GM23338 (cell line): ENCODE measurements at regions not wholly inside any gene's neighbourhood (a gene's known extent, or its start where the extent isn't known, plus 50 kb on each side); places are given as distances from the start of the nearest gene placed in this dataset.

ENCODE experiments used
- CREB1 ChIP-seq: fragments of 250-450 bp; sonication (Bioruptor Pico); IDR thresholded peaks from 2 replicates; pipeline ENCODE4 v1.5.0; 2020; ENCODE audit warnings: low read depth, mild to moderate bottlenecking, moderate library complexity
- CTCF ChIP-seq, 2 experiments: fragments of 200-600 bp in 1 of 2; sonication (generic) in 1 of 2; conservative IDR thresholded peaks; 2 replicates each; pipeline versions ENCODE4 v1.5.1 to v1.6.1; 2016 to 2017; ENCODE audit warnings: antibody characterized with exemption in 2 of 2, low read depth in 2 of 2, mild to moderate bottlenecking in 2 of 2, moderate library complexity in 1 of 2
- ETS1 ChIP-seq: IDR thresholded peaks from 2 replicates; pipeline ENCODE4 v1.6.1; 2016; ENCODE audit warnings: antibody characterized with exemption
- EZH2 ChIP-seq: fragments of 200-600 bp; sonication (generic); IDR thresholded peaks from one replicate; pipeline ENCODE4 v1.8.0; 2017; ENCODE audit warnings: antibody characterized with exemption, mild to moderate bottlenecking, low read depth; ENCODE audit not compliant: unreplicated experiment
- EZH2phosphoT487 ChIP-seq: fragments of 200-600 bp; sonication (generic); IDR thresholded peaks from one replicate; pipeline ENCODE4 v1.8.1; 2018; ENCODE audit warnings: antibody characterized with exemption; ENCODE audit not compliant: unreplicated experiment
- JUNB ChIP-seq: IDR thresholded peaks from one replicate; pipeline ENCODE4 v1.6.1; 2016; ENCODE audit warnings: antibody characterized with exemption; ENCODE audit not compliant: unreplicated experiment
- NANOG ChIP-seq: IDR thresholded peaks from 2 replicates; pipeline ENCODE4 v1.6.1; 2016; ENCODE audit warnings: antibody characterized with exemption, borderline replicate concordance
- POLR2AphosphoS5 ChIP-seq: IDR thresholded peaks from 2 replicates; pipeline ENCODE4 v1.6.1; 2016; ENCODE audit warnings: antibody characterized with exemption, low read depth
- REST ChIP-seq: IDR thresholded peaks from one replicate; pipeline ENCODE4 v1.6.1; 2018; ENCODE audit warnings: antibody characterized with exemption; ENCODE audit not compliant: unreplicated experiment
- STAT1 ChIP-seq: IDR thresholded peaks from one replicate; pipeline ENCODE4 v1.6.1; 2016; ENCODE audit warnings: antibody characterized with exemption; ENCODE audit not compliant: unreplicated experiment
- ZNF114 ChIP-seq: fragments of 250-450 bp; sonication (Bioruptor Pico); IDR thresholded peaks from 2 replicates; pipeline ENCODE4 v1.5.0; 2020; ENCODE audit warnings: mild to moderate bottlenecking, moderate library complexity
- ZNF331 ChIP-seq: fragments of 250-450 bp; sonication (Bioruptor Pico); IDR thresholded peaks from 2 replicates; pipeline ENCODE4 v1.5.0; 2020; ENCODE audit warnings: low read depth, mild to moderate bottlenecking, moderate library complexity
- ZNF462 ChIP-seq: fragments of 250-450 bp; sonication (Bioruptor Pico); IDR thresholded peaks from 2 replicates; pipeline ENCODE4 v1.5.0; 2020; ENCODE audit warnings: mild to moderate bottlenecking, moderate library complexity

- no peak for TF ChIP-seq CTCF (conservative IDR thresholded peaks at IDR 0.05; ENCODE audit: low read depth in 2 of 2)
- no peak for TF ChIP-seq EZH2phosphoT487
- no peak for TF ChIP-seq NANOG
- no peak for TF ChIP-seq CREB1 (CRISPR knock-in tag)
- TF ChIP-seq ZNF462 (CRISPR knock-in tag): no peak
- no peak for TF ChIP-seq POLR2AphosphoS5
- TF ChIP-seq REST: no peak
- no peak for TF ChIP-seq JUNB
- TF ChIP-seq ZNF114 (CRISPR knock-in tag): no peak
- TF ChIP-seq EZH2: no peak
- TF ChIP-seq STAT1: no peak
- no peak for TF ChIP-seq ZNF331 (CRISPR knock-in tag)
- TF ChIP-seq ETS1: no peak
Measured at GRCh38 chr4:179372242-179372641, 1930.0 kb upstream of the AGA start.
